ENCODE measurements at regions not wholly inside any gene's neighbourhood (a gene's known extent, or its start where the extent isn't known, plus 50 kb on each side); places are given as distances from the start of the nearest gene placed in this dataset.
A peak's percentile ranks its signal among the peaks of the same experiment; 100 is the strongest.

DNA sequence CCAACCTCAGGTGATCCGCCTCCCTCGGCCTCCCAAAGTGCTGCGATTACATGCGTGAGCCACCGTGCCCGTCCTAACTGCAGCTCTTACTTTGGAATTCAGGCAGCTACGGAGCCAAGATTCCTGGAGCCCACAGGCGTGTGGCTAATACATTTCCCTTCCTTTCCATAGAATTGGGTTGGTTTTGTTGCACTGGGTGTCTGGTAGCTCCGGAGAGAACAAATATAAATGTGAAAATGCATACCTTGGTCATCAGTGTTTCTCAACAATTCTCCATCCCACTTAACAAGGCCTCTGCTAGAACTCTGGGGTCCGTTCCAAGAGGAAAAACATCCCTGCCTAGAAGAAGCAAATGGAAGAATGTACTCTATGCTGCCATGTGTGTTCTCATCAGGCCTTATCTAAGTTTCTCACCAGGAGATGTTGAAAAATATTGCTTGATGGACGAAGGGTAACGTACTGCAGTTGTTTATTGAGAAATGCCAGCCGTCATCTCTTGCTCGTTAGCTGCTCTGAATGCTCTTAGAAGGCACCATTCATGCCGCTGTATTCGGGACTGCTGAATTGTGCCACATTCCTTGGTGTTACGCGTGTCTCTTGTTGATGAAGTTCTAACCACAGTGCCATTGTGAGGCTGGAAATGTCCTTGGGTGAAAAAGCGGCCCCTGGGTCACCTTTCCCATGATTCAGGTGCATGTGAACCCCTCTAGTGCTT, 50.5 kb upstream of the CD99 start:
- no peak for DNase-seq

DNA sequence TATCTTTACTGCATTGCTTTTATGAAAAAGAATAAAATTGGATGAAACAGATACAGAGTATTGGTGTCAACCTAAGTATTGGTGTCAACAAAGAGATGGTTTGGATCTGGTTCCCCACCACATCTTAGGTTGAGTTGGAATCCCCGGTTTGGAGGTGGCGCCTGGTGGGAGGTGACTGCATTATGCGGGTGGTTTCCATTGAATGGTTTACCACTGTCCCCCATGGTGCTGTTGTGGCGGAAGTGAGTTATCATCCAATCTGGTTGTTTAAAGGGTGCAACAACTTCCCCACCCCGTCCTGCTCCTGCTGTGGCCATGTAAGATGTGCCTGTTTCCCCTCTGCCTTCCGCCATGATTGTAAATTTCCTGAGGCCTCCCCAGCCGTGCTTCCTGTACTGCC, 52.8 kb upstream of the CD99 start:
- DNase-seq: no peak

DNA sequence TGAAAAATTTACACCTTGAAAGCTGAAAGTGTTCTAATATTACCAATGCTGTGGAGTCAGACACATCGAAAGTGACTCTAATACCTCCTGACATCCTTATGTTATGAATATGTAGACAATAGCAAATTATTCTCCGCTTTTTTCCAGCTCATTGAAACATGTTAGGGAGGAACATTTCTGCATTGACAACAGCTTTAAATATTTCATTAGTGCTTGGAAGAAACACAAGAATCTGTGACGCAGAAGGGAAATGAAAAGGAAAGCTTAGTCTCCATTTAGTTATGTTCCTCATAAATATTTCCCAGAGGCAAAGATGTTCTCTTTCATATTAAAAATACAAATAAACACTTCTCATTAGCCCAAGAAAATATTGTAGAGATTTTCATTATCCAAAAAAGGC, 55.8 kb upstream of the CD99 start:
- no peak for DNase-seq

GRCh38 chrX:2632533-2633504, 58.3 kb upstream of the CD99 start:
- DNase-seq: no peak

DNA sequence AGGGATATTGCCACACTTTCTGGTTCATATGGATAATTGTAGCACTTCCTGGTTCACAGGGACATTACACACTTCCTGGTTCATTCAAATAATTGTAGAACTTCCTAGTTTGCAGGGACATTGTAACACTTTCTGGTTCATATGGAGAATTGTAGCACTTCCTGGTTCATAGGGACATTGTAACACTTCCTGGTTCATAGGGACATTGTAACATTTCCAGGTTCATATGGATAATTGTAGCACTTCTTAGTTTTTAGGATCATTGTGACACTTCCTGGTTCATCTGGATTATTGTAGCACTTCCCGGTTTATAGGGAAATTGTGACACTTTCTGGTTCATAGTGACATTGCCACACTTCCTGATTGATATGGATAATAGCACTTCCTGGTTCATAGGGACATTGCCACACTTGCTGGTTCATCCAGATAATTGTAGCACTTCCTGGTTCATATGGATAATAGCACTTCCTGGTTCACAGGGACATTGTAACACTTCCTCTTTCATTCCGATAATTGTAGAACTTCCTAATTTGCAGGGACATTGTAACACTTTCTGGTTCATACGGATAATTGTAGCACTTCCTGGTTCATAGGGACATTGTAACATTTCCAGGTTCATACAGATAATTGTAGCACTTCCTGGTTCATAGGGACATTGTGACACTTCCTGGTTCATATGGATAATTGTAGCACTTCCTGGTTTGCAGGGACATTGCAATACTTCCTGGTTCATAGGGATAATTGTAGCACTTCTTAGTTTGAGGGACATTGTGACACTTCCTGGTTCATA, 59.2 kb upstream of the CD99 start:
- DNase-seq: no peak

DNA sequence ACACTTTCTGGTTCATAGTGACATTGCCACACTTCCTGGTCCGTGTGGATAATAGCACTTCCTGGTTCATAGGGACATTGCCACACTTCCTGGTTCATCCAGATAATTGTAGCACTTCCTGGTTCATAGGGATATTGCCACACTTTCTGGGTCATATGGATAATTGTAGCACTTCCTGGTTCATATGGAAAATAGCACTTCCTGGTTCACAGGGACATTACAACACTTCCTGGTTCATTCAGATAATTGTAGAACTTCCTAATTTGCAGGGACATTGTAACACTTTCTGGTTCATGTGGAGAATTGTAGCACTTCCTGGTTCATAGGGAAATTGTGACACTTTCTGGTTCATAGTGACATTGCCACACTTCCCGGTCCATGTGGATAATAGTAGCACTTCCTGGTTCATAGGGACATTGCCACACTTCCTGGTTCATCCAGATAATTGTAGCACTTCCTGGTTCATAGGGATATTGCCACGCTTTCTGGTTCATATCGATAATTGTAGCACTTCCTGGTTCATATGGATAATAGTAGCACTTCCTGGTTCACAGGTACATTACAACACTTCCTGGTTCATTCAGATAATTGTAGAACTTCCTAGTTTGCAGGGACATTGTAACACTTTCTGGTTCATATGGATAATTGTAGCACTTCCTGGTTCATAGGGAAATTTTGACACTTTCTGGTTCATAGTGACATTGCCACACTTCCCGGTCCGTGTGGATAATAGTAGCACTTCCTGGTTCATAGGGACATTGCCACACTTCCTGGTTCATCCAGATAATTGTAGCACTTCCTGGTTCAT, 60.0 kb upstream of the CD99 start:
- peak; percentile 8 for DNase-seq

DNA sequence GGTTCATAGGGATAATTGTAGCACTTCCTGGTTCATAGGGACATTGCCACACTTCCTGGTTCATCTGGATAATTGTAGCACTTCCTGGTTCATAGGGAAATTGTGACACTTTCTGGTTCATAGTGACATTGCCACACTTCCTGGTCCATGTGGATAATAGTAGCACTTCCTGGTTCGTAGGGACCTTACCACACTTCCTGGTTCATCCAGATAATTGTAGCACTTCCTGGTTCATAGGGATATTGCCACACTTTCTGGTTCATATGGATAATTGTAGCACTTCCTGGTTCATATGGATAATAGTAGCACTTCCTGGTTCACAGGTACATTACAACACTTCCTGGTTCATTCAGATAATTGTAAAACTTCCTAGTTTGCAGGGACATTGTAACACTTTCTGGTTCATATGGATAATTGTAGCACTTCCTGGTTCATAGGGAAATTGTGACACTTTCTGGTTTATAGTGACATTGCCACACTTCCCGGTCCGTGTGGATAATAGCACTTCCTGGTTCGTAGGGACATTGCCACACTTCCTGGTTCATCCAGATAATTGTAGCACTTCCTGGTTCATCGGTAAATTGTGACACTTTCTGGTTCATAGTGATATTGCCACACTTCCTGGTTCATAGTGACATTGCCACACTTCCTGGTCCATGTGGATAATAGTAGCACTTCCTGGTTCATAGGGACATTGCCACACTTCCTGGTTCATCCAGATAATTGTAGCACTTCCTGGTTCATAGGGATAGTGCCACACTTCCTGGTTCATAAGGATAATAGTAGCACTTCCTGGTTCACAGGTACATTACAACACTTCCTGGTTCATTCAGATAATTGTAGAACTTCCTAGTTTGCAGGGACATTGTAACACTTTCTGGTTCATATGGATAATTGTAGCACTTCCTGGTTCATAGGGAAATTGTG, 60.8 kb upstream of the CD99 start:
- peak; percentile 34 for DNase-seq

- DNase-seq: no peak
Measured at GRCh38 chrX:2629316-2630007, 61.6 kb upstream of the CD99 start.

DNA sequence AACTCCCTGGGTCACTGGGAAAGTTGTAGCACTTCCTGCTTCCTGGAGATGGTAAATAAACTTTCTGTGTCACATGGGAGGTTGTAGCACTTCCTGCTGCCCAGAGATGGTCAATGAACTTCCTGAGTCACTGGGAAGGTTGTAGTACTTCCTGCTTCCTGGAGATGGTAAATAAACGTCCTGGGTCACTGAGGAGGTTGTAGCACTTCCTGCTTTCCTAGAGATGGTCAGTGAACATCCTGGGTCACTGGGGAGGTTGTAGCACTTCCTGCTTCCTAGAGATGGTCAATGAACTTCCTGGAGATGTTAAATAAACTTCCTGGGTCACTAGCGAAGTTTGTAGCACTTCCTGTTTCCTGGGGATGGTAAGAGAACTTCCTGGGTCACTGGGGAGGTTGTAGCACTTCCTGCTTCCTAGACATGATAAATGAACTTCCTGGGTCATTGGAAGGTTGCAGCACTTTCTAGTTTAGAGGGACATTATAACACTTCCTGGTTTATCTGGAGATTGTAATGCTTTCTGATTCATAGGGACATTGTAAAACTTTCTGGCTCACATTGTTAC, 62.3 kb upstream of the CD99 start:
- DNase-seq: no peak

GRCh38 chrX:2627272-2627867, 63.7 kb upstream of the CD99 start:
- DNase-seq: peak; percentile 38

DNA sequence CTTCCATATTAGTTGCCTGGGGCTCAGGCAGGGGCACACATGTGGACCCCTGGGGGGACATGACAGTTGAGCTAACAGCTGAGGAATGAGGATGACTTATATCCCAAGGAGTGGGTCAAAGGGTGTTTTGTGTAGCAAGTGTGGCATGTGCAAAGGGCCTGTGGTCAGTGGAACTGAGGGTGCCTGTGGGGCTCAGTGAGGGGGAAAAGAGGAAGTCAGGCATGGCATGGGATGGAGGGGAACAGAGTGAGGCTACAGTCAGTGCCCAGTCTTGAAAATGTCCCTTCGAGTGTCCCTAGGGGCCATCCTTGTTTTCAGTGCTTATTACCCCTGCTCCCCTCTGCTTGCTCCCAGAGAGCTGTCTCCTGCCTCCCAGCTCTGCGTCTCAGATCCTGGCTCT, 64.3 kb upstream of the CD99 start:
- DNase-seq: no peak

- no peak for DNase-seq
Measured at GRCh38 chrX:2620576-2620975, 70.5 kb upstream of the CD99 start.

GRCh38 chrX:2618516-2618915, 72.6 kb upstream of the CD99 start:
- no peak for DNase-seq

DNA sequence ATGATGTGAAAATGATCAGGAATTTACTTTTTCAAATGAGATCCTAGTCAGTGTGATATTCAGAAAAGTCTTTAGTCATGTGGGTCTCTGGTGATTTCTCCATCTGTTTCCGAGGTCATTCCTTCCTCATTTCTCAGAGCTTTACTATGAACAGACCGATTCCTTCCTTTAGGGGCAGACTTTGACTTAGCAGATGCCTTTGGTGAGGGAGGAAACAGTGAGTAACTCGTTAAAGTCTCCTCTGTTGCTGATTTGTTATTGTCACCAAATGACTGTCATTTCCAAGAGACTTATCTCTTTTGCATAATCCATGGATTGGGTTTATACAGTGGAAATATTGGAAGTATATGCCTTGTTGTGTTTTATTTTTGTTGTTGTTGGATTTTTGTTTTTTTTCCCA, 76.2 kb upstream of the CD99 start:
- no peak for DNase-seq

DNA sequence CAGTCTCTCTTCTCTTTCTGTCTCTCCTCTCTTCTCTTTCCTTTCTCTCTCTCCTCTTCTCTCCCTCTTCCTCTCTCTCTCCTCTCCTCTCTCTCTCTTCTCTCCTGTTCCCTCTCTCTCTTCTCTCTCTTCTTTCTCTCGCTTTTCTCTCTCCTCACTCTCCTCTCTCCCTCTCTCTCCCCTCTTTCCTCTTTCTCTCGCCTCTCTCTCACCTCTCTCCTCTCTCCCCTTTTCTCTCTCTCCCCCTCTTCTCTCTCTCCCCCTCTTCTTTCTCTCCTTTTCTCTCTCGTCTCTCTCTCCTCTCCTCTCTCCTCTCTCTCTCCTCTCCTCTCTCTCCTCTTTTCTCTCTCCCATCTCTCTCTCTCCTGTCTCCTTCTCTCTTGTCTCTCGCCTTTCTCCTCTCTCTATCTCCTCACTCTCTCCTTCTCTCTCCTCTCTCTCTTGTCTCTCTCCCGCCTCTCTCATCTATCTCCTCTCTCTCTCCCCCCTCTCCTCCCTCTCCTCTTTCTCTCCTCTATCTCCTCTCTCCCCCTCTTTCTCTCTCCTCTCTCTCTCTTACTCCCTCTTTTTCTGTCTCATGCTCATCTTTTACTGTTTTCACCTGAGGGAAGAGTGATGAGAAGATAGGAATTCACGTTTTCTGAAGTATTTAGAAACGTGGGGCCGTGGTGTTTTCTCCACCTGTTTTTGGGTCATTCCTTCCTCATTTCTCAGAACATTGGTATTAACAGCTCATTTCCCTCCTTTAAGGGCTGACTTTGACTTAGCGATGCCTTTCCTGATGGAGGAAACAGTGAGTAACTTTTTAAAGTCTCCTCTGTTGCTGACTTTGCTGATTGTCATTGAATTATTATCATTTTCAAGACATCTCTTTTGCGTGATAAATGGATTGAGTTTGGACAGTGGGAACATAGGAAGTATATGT, 80.6 kb upstream of the CD99 start:
- DNase-seq: no peak

DNA sequence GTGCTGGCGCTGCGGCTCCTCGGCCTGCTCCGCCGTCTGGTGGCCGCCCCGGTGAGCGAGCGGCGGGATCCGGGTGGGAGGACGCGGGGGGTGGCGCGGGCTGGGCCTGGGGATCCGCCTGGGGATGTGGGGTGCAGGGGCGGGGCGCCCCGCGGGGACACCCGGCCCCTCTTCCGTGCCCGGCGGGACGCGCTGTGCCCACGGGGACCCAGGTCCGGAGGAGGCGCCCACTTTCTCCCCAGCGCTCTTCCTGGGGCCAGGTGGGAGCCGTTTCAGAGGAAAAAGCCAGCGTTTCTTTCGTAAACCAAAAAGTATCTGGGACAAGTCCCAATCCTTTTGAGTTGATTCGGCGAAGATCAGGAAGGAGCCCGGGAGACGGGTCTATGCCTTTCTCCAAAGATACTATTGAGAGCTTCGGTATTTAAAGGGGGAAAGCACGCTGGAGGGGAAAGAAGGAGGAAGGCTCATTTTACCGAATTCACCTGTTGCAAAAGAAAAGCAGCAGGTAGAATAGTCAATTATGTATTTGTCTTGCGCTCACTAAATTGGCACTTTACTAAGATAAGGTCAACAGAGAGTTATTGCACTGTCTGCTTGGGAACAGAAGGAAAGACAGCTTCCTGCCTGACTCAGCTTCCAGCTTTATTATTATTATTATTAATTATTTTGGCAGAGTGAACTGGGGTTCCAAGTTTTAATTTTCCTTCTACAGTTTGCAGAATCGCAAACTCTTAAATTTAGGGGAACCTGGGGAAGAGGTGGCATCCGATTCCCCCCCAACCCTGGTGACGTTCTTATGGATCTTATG, 81.5 kb upstream of the CD99 start:
- no peak for DNase-seq

GRCh38 chrX:2608638-2609430, 82.3 kb upstream of the CD99 start:
- DNase-seq: peak; percentile 88
